HepG2 (cell line): ENCODE measurements at regions not wholly inside any gene's neighbourhood (a gene's known extent, or its start where the extent isn't known, plus 50 kb on each side); places are given as distances from the start of the nearest gene placed in this dataset.

ENCODE experiments used
- ATAC-seq: fragments of 200-7000 bp; cut with Tn5 transposase; 3 replicates; pipeline ENCODE4 v1.9.1; 2020; ENCODE audit warnings: mild to moderate bottlenecking, moderate library complexity
- BruUV-seq: library from RNA; stranded (reverse); fragments of 400-500 nt; replicated peaks from 2 replicates; lab custom pipeline; 2021; lab: Mats Ljungman, UMichigan
- CTCF ChIA-PET: fragments of 300-600 bp; formaldehyde crosslinking; extraction: SDS; loops from one replicate; lab custom pipeline; 2021; ENCODE audit warnings: low total read pairs, inconsistent platforms, low intra/inter-chr PET ratio; lab: Yijun Ruan, JAX
- POLR2A ChIA-PET: fragments of 350-600 bp; sonication (Branson Sonifier 250); formaldehyde crosslinking; loops from one replicate; lab custom pipeline; 2020; ENCODE audit warnings: antibody characterized with exemption, inconsistent platforms; lab: Yijun Ruan, JAX
- DNase-seq: peaks from one replicate; pipeline ENCODE4 v3.0.0-alpha.2; 2015; ENCODE audit warnings: low spot score
- FAIRE-seq: peaks from 3 replicates; lab custom pipeline; 2011; peaks lifted over from hg19 to GRCh38; lab: Jason Lieb, UNC
- H2AFZ ChIP-seq: one replicate; pipeline ENCODE4 v1.6.1; 2011; ENCODE audit warnings: low read length, inconsistent platforms
- H3K27ac ChIP-seq: fragments of 300-600 bp; 3 replicates; pipeline ENCODE4 v1.8.0; 2011; ENCODE audit warnings: mixed run types, mild to moderate bottlenecking, mixed read lengths, low read length, inconsistent platforms; ENCODE audit not compliant: insufficient read depth; ENCODE audit errors: extremely low read length
- H3K27me3 ChIP-seq, 2 experiments: fragments of 200-600 bp in 1 of 2; 2 replicates in 1 of 2; 3 replicates in 1 of 2; pipeline versions ENCODE4 v1.6.0 to v1.8.0; 2011; ENCODE audit warnings: low read length in 2 of 2, mild to moderate bottlenecking in 2 of 2, moderate library complexity in 2 of 2, inconsistent platforms in 1 of 2; ENCODE audit not compliant: insufficient read depth in 2 of 2, control insufficient read depth in 1 of 2
- H3K36me3 ChIP-seq, 2 experiments: fragments of 200-600 bp in 1 of 2; replicated peaks in 1 of 2; 2 replicates in 1 of 2; 3 replicates in 1 of 2; pipeline versions ENCODE4 v1.5.1 to v1.8.0; 2011; ENCODE audit warnings: low read length in 2 of 2, inconsistent platforms in 1 of 2; ENCODE audit not compliant: insufficient read depth in 2 of 2, control insufficient read depth in 1 of 2
- H3K4me1 ChIP-seq: 2 replicates; pipeline ENCODE4 v1.5.1; 2012; ENCODE audit warnings: low read length, inconsistent platforms; ENCODE audit not compliant: insufficient read depth
- H3K4me2 ChIP-seq: 2 replicates; pipeline ENCODE4 v1.6.0; 2011; ENCODE audit warnings: low read depth, low read length, inconsistent platforms
- H3K4me3 ChIP-seq, 3 experiments: fragments of 200-600 bp in 1 of 3; sonication (generic), shearing (Covaris generic) in 1 of 3; replicated peaks in 1 of 3; 2 replicates each; pipeline ENCODE4 v1.5.1; 2011 to 2016; ENCODE audit warnings: low read length in 3 of 3, inconsistent platforms in 2 of 3, low read depth in 2 of 3, mild to moderate bottlenecking in 2 of 3, control low read depth in 1 of 3, mixed read lengths in 1 of 3; ENCODE audit not compliant: insufficient read depth in 1 of 3
- H3K79me2 ChIP-seq: one replicate; pipeline ENCODE4 v1.6.1; 2011; ENCODE audit warnings: low read length, inconsistent platforms; ENCODE audit not compliant: insufficient read depth
- H3K9ac ChIP-seq: 2 replicates; pipeline ENCODE4 v1.6.0; 2011; ENCODE audit warnings: mild to moderate bottlenecking, low read depth, low read length, inconsistent platforms; ENCODE audit not compliant: insufficient read depth
- H3K9me3 ChIP-seq: 2 replicates; pipeline ENCODE4 v1.5.1; 2012; ENCODE audit warnings: mild to moderate bottlenecking, low read length
- H4K20me1 ChIP-seq: 2 replicates; pipeline ENCODE4 v1.6.0; 2011; ENCODE audit warnings: inconsistent platforms, mild to moderate bottlenecking, low read length, moderate library complexity; ENCODE audit not compliant: insufficient read depth
- GPN1 ChIP-seq: sonication (generic); formaldehyde crosslinking; IDR thresholded peaks from 2 replicates; pipeline ENCODE4 v1.5.1; 2020; ENCODE audit warnings: missing genetic modification reagents, borderline replicate concordance
- NR1H2 ChIP-seq: sonication (generic); formaldehyde crosslinking; IDR thresholded peaks from 2 replicates; pipeline ENCODE4 v1.8.1; 2022; ENCODE audit warnings: low read depth, missing genetic modification reagents, borderline replicate concordance
- POLR2AphosphoS5 ChIP-seq: IDR thresholded peaks from 2 replicates; pipeline ENCODE4 v1.6.1; 2012; ENCODE audit warnings: low read depth, low read length
- ZBTB7B ChIP-seq: sonication (generic); formaldehyde crosslinking; IDR thresholded peaks from 2 replicates; pipeline ENCODE4 v1.4.0; 2020; ENCODE audit warnings: missing genetic modification reagents
- ZNF101 ChIP-seq: sonication (generic); formaldehyde crosslinking; IDR thresholded peaks from 2 replicates; pipeline ENCODE4 v1.4.0; 2020; ENCODE audit warnings: mild to moderate bottlenecking, low read depth, missing genetic modification reagents, borderline replicate concordance
- ZNF382 ChIP-seq: sonication (generic); formaldehyde crosslinking; IDR thresholded peaks from 2 replicates; pipeline ENCODE4 v1.5.0; 2020; ENCODE audit warnings: missing genetic modification reagents, mild to moderate bottlenecking, borderline replicate concordance
- ZNF781 ChIP-seq: sonication (generic); formaldehyde crosslinking; IDR thresholded peaks from 2 replicates; pipeline ENCODE4 v1.5.1; 2020; ENCODE audit warnings: borderline replicate concordance, mild to moderate bottlenecking, missing genetic modification reagents; ENCODE audit errors: not compliant biosample characterization
- WGBS: methylation state at CpG from one replicate; pipeline ENCODE4 v1.1.6; 2017; ENCODE audit warnings: low lambda C conversion rate; 5-methylcytosine and 5-hydroxymethylcytosine counted together
- in situ Hi-C: cut with HindIII; loops from 2 replicates; pipeline ENCODE4 v1.10.0; 2017; ENCODE audit warnings: low pct_unique_long_range_greater_than_20kb; ENCODE audit not compliant: extremely low pct_ligation_motif_present
- intact Hi-C: fragments of 100-400 bp; cut with micrococcal nuclease; formaldehyde crosslinking; loops from one replicate; pipeline ENCODE4 v1.10.0; 2022; ENCODE audit not compliant: unreplicated experiment
- TF ChIP-seq, protein P1 (sequence below): sonication (generic); formaldehyde crosslinking; IDR thresholded peaks from 2 replicates; pipeline ENCODE4 v1.4.0; 2020; ENCODE audit warnings: missing genetic modification reagents

GRCh38 chr1:57926025-57926552 is 502.2 kb upstream of the DAB1 start:
- BruUV-seq, result no TSS peak
- POLR2A ChIA-PET, result no interaction called here
- H3K9me3 ChIP-seq, result no peaks in the 10 kb centered on the region
- no peak overlapping the region for H2AFZ ChIP-seq
- ATAC-seq, result no peak
- in situ Hi-C loops, result no loop called here
- CTCF ChIA-PET, result no interaction called here
- intact Hi-C loops, result no loop called here
- no peaks in the 10 kb centered on the region for H4K20me1 ChIP-seq
- WGBS, result 8% methylated on average over 4 of the region's 4 CpGs
- H3K4me2 ChIP-seq, result no peak overlapping the region
- no peak overlapping the region for H3K4me3 ChIP-seq
- no peak for DNase-seq
- no peaks in the 10 kb centered on the region for H3K36me3 ChIP-seq
- TF ChIP-seq ZNF781 (CRISPR knock-in tag) (no peak), ZNF382 (CRISPR knock-in tag) (no peak), ZNF101 (CRISPR knock-in tag) (no peak), POLR2AphosphoS5 (no peak), ZBTB7B (no peak), GPN1 (no peak), NR1H2 (CRISPR knock-in tag) (no peak)
- TF ChIP-seq, protein P1, sequence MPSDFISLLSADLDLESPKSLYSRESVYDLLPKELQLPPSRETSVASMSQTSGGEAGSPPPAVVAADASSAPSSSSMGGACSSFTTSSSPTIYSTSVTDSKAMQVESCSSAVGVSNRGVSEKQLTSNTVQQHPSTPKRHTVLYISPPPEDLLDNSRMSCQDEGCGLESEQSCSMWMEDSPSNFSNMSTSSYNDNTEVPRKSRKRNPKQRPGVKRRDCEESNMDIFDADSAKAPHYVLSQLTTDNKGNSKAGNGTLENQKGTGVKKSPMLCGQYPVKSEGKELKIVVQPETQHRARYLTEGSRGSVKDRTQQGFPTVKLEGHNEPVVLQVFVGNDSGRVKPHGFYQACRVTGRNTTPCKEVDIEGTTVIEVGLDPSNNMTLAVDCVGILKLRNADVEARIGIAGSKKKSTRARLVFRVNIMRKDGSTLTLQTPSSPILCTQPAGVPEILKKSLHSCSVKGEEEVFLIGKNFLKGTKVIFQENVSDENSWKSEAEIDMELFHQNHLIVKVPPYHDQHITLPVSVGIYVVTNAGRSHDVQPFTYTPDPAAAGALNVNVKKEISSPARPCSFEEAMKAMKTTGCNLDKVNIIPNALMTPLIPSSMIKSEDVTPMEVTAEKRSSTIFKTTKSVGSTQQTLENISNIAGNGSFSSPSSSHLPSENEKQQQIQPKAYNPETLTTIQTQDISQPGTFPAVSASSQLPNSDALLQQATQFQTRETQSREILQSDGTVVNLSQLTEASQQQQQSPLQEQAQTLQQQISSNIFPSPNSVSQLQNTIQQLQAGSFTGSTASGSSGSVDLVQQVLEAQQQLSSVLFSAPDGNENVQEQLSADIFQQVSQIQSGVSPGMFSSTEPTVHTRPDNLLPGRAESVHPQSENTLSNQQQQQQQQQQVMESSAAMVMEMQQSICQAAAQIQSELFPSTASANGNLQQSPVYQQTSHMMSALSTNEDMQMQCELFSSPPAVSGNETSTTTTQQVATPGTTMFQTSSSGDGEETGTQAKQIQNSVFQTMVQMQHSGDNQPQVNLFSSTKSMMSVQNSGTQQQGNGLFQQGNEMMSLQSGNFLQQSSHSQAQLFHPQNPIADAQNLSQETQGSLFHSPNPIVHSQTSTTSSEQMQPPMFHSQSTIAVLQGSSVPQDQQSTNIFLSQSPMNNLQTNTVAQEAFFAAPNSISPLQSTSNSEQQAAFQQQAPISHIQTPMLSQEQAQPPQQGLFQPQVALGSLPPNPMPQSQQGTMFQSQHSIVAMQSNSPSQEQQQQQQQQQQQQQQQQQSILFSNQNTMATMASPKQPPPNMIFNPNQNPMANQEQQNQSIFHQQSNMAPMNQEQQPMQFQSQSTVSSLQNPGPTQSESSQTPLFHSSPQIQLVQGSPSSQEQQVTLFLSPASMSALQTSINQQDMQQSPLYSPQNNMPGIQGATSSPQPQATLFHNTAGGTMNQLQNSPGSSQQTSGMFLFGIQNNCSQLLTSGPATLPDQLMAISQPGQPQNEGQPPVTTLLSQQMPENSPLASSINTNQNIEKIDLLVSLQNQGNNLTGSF (CRISPR knock-in tag), result no peak
- no peaks in the 10 kb centered on the region for H3K27me3 ChIP-seq
- H3K4me1 ChIP-seq, result no peaks in the 10 kb centered on the region
- H3K79me2 ChIP-seq, result no peaks in the 10 kb centered on the region
- H3K27ac ChIP-seq, result no peak overlapping the region
- FAIRE-seq, result no peak
- H3K9ac ChIP-seq, result no peak overlapping the region
